Heart left ventricle (tissue), 16 donors: ENCODE measurements at regions not wholly inside any gene's neighbourhood (a gene's known extent, or its start where the extent isn't known, plus 50 kb on each side); places are given as distances from the start of the nearest gene placed in this dataset.

Experiments used
- ATAC-seq, 4 donors: fragments of 200-7000 bp; cut with Tn5 transposase; one replicate each; pipeline ENCODE4 v1.9.1; 2020 to 2022; ENCODE audit warnings: moderate library complexity in 4 of 4, mild to moderate bottlenecking in 3 of 4, moderate number of reproducible peaks in 1 of 4
- DNase-seq, 5 donors: peaks; one replicate each; pipeline ENCODE4 v3.0.0-alpha.2; 2020
- H3K27ac ChIP-seq, 12 donors: fragments of 200-600 bp; sonication (generic) in 4 of 12; one replicate each; pipeline versions ENCODE4 v1.5.0 to v1.8.0; 2016 to 2022; ENCODE audit warnings: mild to moderate bottlenecking in 2 of 12
- H3K27me3 ChIP-seq, 9 donors: fragments of 200-600 bp; sonication (generic) in 2 of 9; one replicate each; pipeline versions ENCODE4 v1.5.1 to v1.8.0; 2016 to 2022; ENCODE audit warnings: mild to moderate bottlenecking in 3 of 9
- H3K36me3 ChIP-seq, 9 donors: fragments of 200-600 bp; sonication (generic) in 2 of 9; one replicate each; pipeline versions ENCODE4 v1.5.0 to v1.8.0; 2018 to 2022; ENCODE audit warnings: mild to moderate bottlenecking in 2 of 9
- H3K4me1 ChIP-seq, 12 donors: fragments of 200-600 bp; sonication (generic) in 4 of 12; one replicate each; pipeline versions ENCODE4 v1.5.0 to v1.8.0; 2016 to 2022; ENCODE audit warnings: mild to moderate bottlenecking in 3 of 12
- H3K4me3 ChIP-seq, 12 donors: fragments of 200-600 bp; sonication (generic) in 4 of 12; one replicate each; pipeline versions ENCODE4 v1.5.0 to v1.8.0; 2017 to 2022; ENCODE audit warnings: mild to moderate bottlenecking in 9 of 12, moderate library complexity in 4 of 12
- H3K9me3 ChIP-seq, 12 donors: fragments of 200-600 bp; sonication (generic) in 4 of 12; one replicate each; pipeline versions ENCODE4 v1.5.0 to v1.8.0; 2016 to 2022; ENCODE audit warnings: mild to moderate bottlenecking in 1 of 12
- POLR2A ChIP-seq, 2 donors: fragments of 450-650 bp; IDR thresholded peaks; one replicate each; pipeline ENCODE4 v1.6.1; 2017; ENCODE audit warnings: antibody characterized with exemption in 2 of 2, mild to moderate bottlenecking in 2 of 2, moderate library complexity in 2 of 2
- WGBS, 4 donors: extraction: QIAGEN DNeasy Blood & Tissue Kit in 2 of 4; methylation state at CpG; one replicate each; pipeline versions ENCODE4 v1.1.5 to v1.1.7; 2013 to 2018; 5-methylcytosine and 5-hydroxymethylcytosine counted together
- intact Hi-C, 10 donors: fragments of 100-400 bp; cut with DNase I; formaldehyde crosslinking; loops; one replicate each; pipeline versions ENCODE4 v1.11.1 to v1.14.2; 2022
- TF ChIP-seq, protein P1 (sequence below), 12 donors: fragments of 200-600 bp; sonication (generic) in 4 of 12; IDR thresholded peaks; one replicate each; pipeline versions ENCODE4 v1.5.0 to v1.8.0; 2018 to 2022; ENCODE audit warnings: antibody characterized with exemption in 12 of 12, mild to moderate bottlenecking in 5 of 12
- donor health status: ischemic (EF 13 %, LVEDD 7.1; RV severe dilation, severe dysfunction).
- donor health status: healthy with polysubstance abuse.
- donor health status: DM: no; HTN: yes; CAD: no.
- donor health status: DM: no; HTN: no; CAD: no.
- donor health status: ischemic (EF 25% LVEDD 6.9; RV normal size, moderate dysfunction).
- donor health status: ischemic (EF 25% LVEDD 5.7; RV mildly dilated, moderate dysfunction).
- donor health status: healthy.
- donor health status: DM: yes; HTN: yes; CAD: no.
- donor health status: ischemic (EF 35%, LVEDD 5.7; RV mildly dilated, moderate dysfunction).
- donor health status: nonischemic (EF 11% LVEDD 7.7; RV severe dilation, severe dysfunction).
- donor health status: DM: yes; HTN: yes; CAD: no.
- donor health status: PGD.
- donor health status: ischemic (EF 29% LVEDD 5.4; RV normal size, mild dysfunction).
- donor health status: nonischemic (EF 23%, LVEDD 6.1; RV moderate dilation, normal function).

DNA sequence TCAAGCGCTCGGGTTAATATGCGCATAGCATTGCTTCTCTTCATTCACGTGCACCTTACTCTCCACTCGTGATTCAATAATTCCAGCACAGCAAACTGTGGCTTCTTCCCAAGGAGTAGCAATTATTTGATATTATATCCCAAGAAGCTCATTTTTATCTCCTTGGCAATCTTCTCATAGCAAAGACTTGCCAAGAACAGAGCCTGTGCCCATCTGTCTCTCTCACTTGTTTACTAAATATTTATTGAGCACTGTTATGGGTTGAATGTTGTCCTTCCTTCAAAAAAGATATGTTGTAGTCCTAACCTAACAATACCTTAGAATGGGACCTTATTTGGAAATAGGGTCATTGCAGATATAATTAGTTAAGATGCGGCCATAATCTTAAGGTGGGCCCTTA, 233.7 kb downstream of the TFCP2L1 start:
- ATAC-seq (no peak), DNase-seq (no peak)
- WGBS, 4 donors: 72 to 77% (median 74%) methylated on average over 6 of the region's 6 CpGs

DNA sequence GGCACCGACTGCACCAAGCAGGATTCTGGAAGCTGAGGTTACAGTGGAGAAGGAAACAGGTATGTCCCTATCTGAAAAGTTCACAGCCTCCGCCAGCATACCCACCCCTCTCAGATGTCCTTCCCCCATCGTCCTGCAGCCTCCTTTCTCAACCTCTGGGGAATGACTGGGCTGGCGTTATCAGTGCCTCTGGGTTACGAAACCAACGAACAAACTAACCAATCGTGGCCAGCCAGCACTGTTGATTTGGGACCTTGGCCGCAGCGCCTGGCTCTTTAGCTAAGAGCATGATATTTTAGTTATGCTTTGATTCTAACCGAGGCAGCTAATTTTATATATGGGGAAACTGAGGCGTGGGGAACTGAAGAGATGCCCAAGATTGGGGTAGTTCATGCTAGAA, 233.0 kb downstream of the TFCP2L1 start:
- H3K9me3 ChIP-seq: no peaks in the 10 kb centered on the region
- no peaks in the 10 kb centered on the region for H3K36me3 ChIP-seq
- H3K4me3 ChIP-seq: no peak overlapping the region
- H3K4me1 ChIP-seq: peaks cover 0 to 3% (median 0%) of the 10 kb centered on the region in 12 donors
- DNase-seq (no peak), ATAC-seq (peak in 3 of 4 donors; percentile 59 to 69 (median 65))
- no peak overlapping the region for H3K27ac ChIP-seq
- 62 to 74% (median 70%) methylated on average over 10 to 11 of the region's 11 CpGs for WGBS, 4 donors
- TF ChIP-seq, protein P1, sequence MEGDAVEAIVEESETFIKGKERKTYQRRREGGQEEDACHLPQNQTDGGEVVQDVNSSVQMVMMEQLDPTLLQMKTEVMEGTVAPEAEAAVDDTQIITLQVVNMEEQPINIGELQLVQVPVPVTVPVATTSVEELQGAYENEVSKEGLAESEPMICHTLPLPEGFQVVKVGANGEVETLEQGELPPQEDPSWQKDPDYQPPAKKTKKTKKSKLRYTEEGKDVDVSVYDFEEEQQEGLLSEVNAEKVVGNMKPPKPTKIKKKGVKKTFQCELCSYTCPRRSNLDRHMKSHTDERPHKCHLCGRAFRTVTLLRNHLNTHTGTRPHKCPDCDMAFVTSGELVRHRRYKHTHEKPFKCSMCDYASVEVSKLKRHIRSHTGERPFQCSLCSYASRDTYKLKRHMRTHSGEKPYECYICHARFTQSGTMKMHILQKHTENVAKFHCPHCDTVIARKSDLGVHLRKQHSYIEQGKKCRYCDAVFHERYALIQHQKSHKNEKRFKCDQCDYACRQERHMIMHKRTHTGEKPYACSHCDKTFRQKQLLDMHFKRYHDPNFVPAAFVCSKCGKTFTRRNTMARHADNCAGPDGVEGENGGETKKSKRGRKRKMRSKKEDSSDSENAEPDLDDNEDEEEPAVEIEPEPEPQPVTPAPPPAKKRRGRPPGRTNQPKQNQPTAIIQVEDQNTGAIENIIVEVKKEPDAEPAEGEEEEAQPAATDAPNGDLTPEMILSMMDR (IDR thresholded peaks at IDR 0.05): no peak
- TF ChIP-seq POLR2A (IDR thresholded peaks at IDR 0.05): no peak
- peaks cover 0 to 9% (median 0%) of the 10 kb centered on the region in 9 donors for H3K27me3 ChIP-seq
- intact Hi-C loops: no loop called here

More for the DNA sequence above, 233.7 kb downstream of the TFCP2L1 start:
- intact Hi-C loops: no loop called here
- TF ChIP-seq POLR2A (IDR thresholded peaks at IDR 0.05): no peak
- TF ChIP-seq, protein P1 (IDR thresholded peaks at IDR 0.05): no peak
- Histone ChIP-seq H3K4me1 (peaks cover 0 to 3% (median 0%) of the 10 kb centered on the region in 12 donors), H3K9me3 (no peaks in the 10 kb centered on the region), H3K27me3 (peaks cover 0 to 9% (median 0%) of the 10 kb centered on the region in 9 donors), H3K36me3 (no peaks in the 10 kb centered on the region), H3K4me3 (no peak overlapping the region), H3K27ac (no peak overlapping the region)

DNA sequence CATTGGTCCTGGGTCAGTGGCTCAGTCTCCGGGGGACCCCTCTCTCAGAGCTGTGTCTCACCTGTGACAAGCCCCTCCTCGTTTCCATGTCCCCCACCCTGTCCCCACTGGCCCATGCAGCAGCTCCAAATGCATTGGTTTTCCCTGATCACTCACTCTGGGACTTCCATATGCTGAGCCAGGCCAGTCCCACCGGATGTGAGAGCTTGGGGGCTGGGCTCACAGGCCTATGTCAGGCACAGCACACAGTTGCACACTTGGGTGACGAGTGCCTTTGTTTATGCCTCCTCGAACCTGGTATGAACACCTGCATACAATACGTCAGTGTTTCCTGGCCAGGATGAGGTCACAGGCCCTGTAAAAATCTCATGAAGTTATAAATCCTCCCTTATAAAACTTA, 232.5 kb downstream of the TFCP2L1 start:
- Histone ChIP-seq H3K4me3 (no peak overlapping the region), H3K27ac (no peak overlapping the region), H3K9me3 (no peaks in the 10 kb centered on the region), H3K36me3 (no peaks in the 10 kb centered on the region), H3K4me1 (peaks cover 0 to 3% (median 0%) of the 10 kb centered on the region in 12 donors), H3K27me3 (peaks cover 0 to 9% (median 0%) of the 10 kb centered on the region in 9 donors)
- intact Hi-C loops: no loop called here
- no peak for TF ChIP-seq POLR2A (IDR thresholded peaks at IDR 0.05)
- TF ChIP-seq, protein P1 (IDR thresholded peaks at IDR 0.05): no peak
- WGBS, 4 donors: 57 to 81% (median 71%) methylated on average over 6 of the region's 6 CpGs
- DNase-seq: no peak
- no peak for ATAC-seq

DNA sequence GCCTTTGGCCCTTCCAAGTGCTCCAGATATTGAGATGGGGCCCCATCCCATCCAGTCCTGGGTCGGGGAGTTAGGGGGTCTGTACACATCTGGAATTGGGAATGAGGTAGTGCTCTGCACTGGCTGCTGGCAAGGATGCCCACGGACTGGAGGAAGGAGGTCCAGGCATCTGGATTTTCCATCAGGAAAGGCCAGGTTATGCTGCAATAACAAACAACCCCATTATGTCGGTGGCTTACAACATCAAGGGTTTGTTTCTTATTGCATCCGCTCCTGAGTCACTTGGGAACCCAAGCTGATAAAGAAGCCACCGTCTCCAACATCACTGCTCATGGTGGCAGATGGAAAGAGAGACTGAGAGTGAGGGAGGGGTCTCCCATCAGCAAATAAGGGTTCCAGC, 229.9 kb downstream of the TFCP2L1 start:
- no peak for TF ChIP-seq POLR2A (IDR thresholded peaks at IDR 0.05)
- TF ChIP-seq, protein P1 (IDR thresholded peaks at IDR 0.05): no peak
- peaks cover 0 to 9% (median 0%) of the 10 kb centered on the region in 9 donors for H3K27me3 ChIP-seq
- 71 to 84% (median 77%) methylated on average over 3 to 5 of the region's 5 CpGs for WGBS, 4 donors
- no peaks in the 10 kb centered on the region for H3K36me3 ChIP-seq
- no peak for ATAC-seq
- no peak for DNase-seq
- no peak overlapping the region for H3K27ac ChIP-seq
- H3K9me3 ChIP-seq: no peaks in the 10 kb centered on the region
- H3K4me1 ChIP-seq: peaks cover 0 to 3% (median 0%) of the 10 kb centered on the region in 12 donors
- intact Hi-C loops: no loop called here
- no peak overlapping the region for H3K4me3 ChIP-seq
